A673 (cell line): ENCODE measurements at regions not wholly inside any gene's neighbourhood (a gene's known extent, or its start where the extent isn't known, plus 50 kb on each side); places are given as distances from the start of the nearest gene placed in this dataset.

ENCODE experiments used
- BruUV-seq: library from RNA; stranded (reverse); fragments of 400-500 nt; replicated peaks from 2 replicates; lab custom pipeline; 2021; lab: Mats Ljungman, UMichigan
- CTCF ChIA-PET: fragments of 300-600 bp; sonication (Branson Sonifier 250); formaldehyde crosslinking; loops from one replicate; lab custom pipeline; 2022; ENCODE audit warnings: antibody characterized with exemption; lab: Charles Lee
- POLR2A ChIA-PET: fragments of 300-600 bp; sonication (Branson Sonifier 250); formaldehyde crosslinking; loops from one replicate; lab custom pipeline; 2022; ENCODE audit warnings: antibody characterized with exemption; ENCODE audit not compliant: low non-redundant PET; lab: Charles Lee
- DNase-seq: peaks from one replicate; pipeline ENCODE4 v3.0.0-alpha.2; 2015; ENCODE audit warnings: low spot score
- H3K27ac ChIP-seq: fragments of 200-600 bp; sonication (generic); 2 replicates; pipeline ENCODE4 v1.5.1; 2016; ENCODE audit warnings: mixed run types, low read depth, mild to moderate bottlenecking, mixed read lengths, antibody characterized with exemption, low read length; ENCODE audit not compliant: poor library complexity, severe bottlenecking
- H3K27me3 ChIP-seq: fragments of 200-600 bp; sonication (generic); replicated peaks from 2 replicates; pipeline ENCODE4 v1.6.1; 2017; ENCODE audit warnings: mixed run types, low read depth, mild to moderate bottlenecking, mixed read lengths, antibody characterized with exemption, low read length; ENCODE audit not compliant: insufficient read depth, poor library complexity
- H3K36me3 ChIP-seq: fragments of 200-600 bp; sonication (generic); 2 replicates; pipeline ENCODE4 v1.6.1; 2016; ENCODE audit warnings: mixed run types, mild to moderate bottlenecking, mixed read lengths, antibody characterized with exemption, low read length; ENCODE audit not compliant: insufficient read depth, poor library complexity, severe bottlenecking
- H3K4me1 ChIP-seq: fragments of 200-600 bp; sonication (generic); 2 replicates; pipeline ENCODE4 v1.6.1; 2017; ENCODE audit warnings: mixed run types, mild to moderate bottlenecking, mixed read lengths, antibody characterized with exemption, low read length; ENCODE audit not compliant: insufficient read depth, poor library complexity, severe bottlenecking
- H3K4me3 ChIP-seq: fragments of 200-600 bp; sonication (generic); 2 replicates; pipeline ENCODE4 v1.5.1; 2016; ENCODE audit warnings: low read depth, mixed run types, mild to moderate bottlenecking, mixed read lengths, low read length; ENCODE audit not compliant: poor library complexity, severe bottlenecking
- H3K9me3 ChIP-seq: fragments of 200-600 bp; sonication (generic); 2 replicates; pipeline ENCODE4 v1.6.1; 2016; ENCODE audit warnings: mixed run types, low read depth, mild to moderate bottlenecking, mixed read lengths, antibody characterized with exemption, low read length; ENCODE audit not compliant: poor library complexity, severe bottlenecking
- CTCF ChIP-seq: fragments of 300-800, 200-600 bp; sonication (generic); conservative IDR thresholded peaks from 2 replicates; pipeline ENCODE4 v1.5.1; 2017; ENCODE audit warnings: low read depth, mild to moderate bottlenecking, antibody characterized with exemption, low read length, moderate library complexity, mixed read lengths
- EZH2 ChIP-seq: fragments of 200-600 bp; sonication (generic); IDR thresholded peaks from 2 replicates; pipeline ENCODE4 v1.6.1; 2017; ENCODE audit warnings: borderline replicate concordance, low read depth, mild to moderate bottlenecking, mixed read lengths, antibody characterized with exemption, low read length; ENCODE audit not compliant: poor library complexity, severe bottlenecking
- intact Hi-C: fragments of 100-400 bp; cut with micrococcal nuclease; formaldehyde crosslinking; loops from one replicate; pipeline ENCODE4 v1.10.0; 2022; ENCODE audit not compliant: unreplicated experiment

- no peaks in the 10 kb centered on the region for H3K36me3 ChIP-seq
- H3K27ac ChIP-seq: no peak overlapping the region
- TF ChIP-seq CTCF: no peak
- peaks cover 2% of the 10 kb centered on the region for H3K4me1 ChIP-seq
- ChIA-PET POLR2A (no interaction called here), CTCF (no interaction called here)
- no peak overlapping the region for H3K4me3 ChIP-seq
- BruUV-seq: no TSS peak
- H3K9me3 ChIP-seq: no peaks in the 10 kb centered on the region
- intact Hi-C loops: no loop called here
- no peaks in the 10 kb centered on the region for H3K27me3 ChIP-seq
- DNase-seq: no peak
Measured at GRCh38 chrX:39304746-39305145, 503.5 kb downstream of the MID1IP1 start.

DNA sequence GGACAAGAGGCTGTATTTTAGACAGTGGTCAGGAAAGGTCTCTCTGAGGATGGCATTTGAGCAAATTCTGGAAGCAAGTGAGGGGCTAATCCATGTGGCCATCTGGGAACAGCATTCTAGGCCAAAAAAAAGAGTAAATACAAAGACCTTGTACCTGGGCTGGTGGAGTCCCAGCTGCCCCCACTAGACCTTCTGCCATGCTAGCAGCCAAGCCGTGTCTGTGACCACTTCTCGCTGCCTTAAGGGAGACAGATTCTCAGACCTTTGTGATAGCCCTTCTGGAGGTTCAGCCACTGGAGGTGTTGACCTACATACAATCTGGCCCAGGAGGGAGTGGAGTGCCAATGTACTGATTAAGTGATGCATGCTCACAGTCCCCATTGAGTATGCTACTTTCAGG is 506.2 kb downstream of the MID1IP1 start:
- H3K27ac ChIP-seq: no peak overlapping the region
- no TSS peak for BruUV-seq
- H3K4me3 ChIP-seq: no peak overlapping the region
- H3K27me3 ChIP-seq: no peaks in the 10 kb centered on the region
- peaks cover 4% of the 10 kb centered on the region for H3K4me1 ChIP-seq
- no peaks in the 10 kb centered on the region for H3K9me3 ChIP-seq
- POLR2A ChIA-PET: no interaction called here
- intact Hi-C loops: no loop called here
- DNase-seq: no peak
- H3K36me3 ChIP-seq: no peaks in the 10 kb centered on the region
- TF ChIP-seq CTCF (no peak), EZH2 (no peak)
- CTCF ChIA-PET: no interaction called here

GRCh38 chrX:39308126-39308525 is 506.9 kb downstream of the MID1IP1 start:
- H3K4me1 ChIP-seq: peaks cover 4% of the 10 kb centered on the region
- BruUV-seq: no TSS peak
- H3K27me3 ChIP-seq: no peaks in the 10 kb centered on the region
- intact Hi-C loops: no loop called here
- POLR2A ChIA-PET: no interaction called here
- CTCF ChIA-PET: no interaction called here
- H3K9me3 ChIP-seq: no peaks in the 10 kb centered on the region
- no peak overlapping the region for H3K27ac ChIP-seq
- H3K4me3 ChIP-seq: no peak overlapping the region
- DNase-seq: no peak
- no peaks in the 10 kb centered on the region for H3K36me3 ChIP-seq
- TF ChIP-seq EZH2 (no peak), CTCF (no peak)
